HG03097 (cell line): ENCODE measurements at regions not wholly inside any gene's neighbourhood (a gene's known extent, or its start where the extent isn't known, plus 50 kb on each side); places are given as distances from the start of the nearest gene placed in this dataset.

ENCODE experiments used
- ATAC-seq: cut with Tn5 transposase; IDR thresholded peaks from one replicate; pipeline ENCODE4 v1.9.1; 2021; ENCODE audit not compliant: unreplicated experiment, low FRiP score

GRCh38 chr5:66529704-66530103 lies 66.5 kb upstream of the MAST4 start:
- ATAC-seq: no peak

GRCh38 chr5:66538126-66538525 lies 58.1 kb upstream of the MAST4 start:
- no peak for ATAC-seq

GRCh38 chr5:66538531-66538930 lies 57.7 kb upstream of the MAST4 start:
- no peak for ATAC-seq

- no peak for ATAC-seq
These were observed 56.1 kb upstream of the MAST4 start for GRCh38 chr5:66540078-66540477.

GRCh38 chr5:66542711-66543110 lies 53.5 kb upstream of the MAST4 start:
- ATAC-seq: no peak
